ENCODE measurements at regions not wholly inside any gene's neighbourhood (a gene's known extent, or its start where the extent isn't known, plus 50 kb on each side); places are given as distances from the start of the nearest gene placed in this dataset.

- Histone ChIP-seq H4K20me1 (ENCODE audit: control insufficient read depth, insufficient read depth, low read length, poor library complexity, severe bottlenecking) (no peaks in the 10 kb centered on the region), H3K9ac (ENCODE audit: low read length) (no peak overlapping the region), H3K79me2 (ENCODE audit: control insufficient read depth, insufficient read depth, low read length) (no peaks in the 10 kb centered on the region), H3K4me1 (ENCODE audit: control insufficient read depth in 2 of 2, insufficient read depth in 2 of 2, low read length in 2 of 2) (no peaks in the 10 kb centered on the region), H3K36me3 (replicated peaks in 1 of 2; ENCODE audit: control extremely low read depth in 1 of 2, control insufficient read depth in 1 of 2, extremely low read depth in 1 of 2, insufficient read depth in 2 of 2, low read length in 1 of 2) (no peaks in the 10 kb centered on the region), H3K4me3 (ENCODE audit: control extremely low read depth in 1 of 5, extremely low read depth in 1 of 5, insufficient read depth in 1 of 5, low read depth in 2 of 5, low read length in 4 of 5) (no peak overlapping the region), H2AFZ (ENCODE audit: insufficient read depth, low read depth, low read length, poor library complexity, severe bottlenecking) (no peak overlapping the region), H3K27me3 (replicated peaks in 1 of 4; ENCODE audit: control extremely low read depth in 1 of 4, control insufficient read depth in 3 of 4, insufficient read depth in 4 of 4, low read length in 3 of 4) (no peaks in the 10 kb centered on the region), H3K27ac (ENCODE audit: low read length in 2 of 2) (no peak overlapping the region), H3K4me2 (replicated peaks; ENCODE audit: low read depth, low read length, poor library complexity, severe bottlenecking) (no peak overlapping the region), H3K9me3 (ENCODE audit: control extremely low read depth in 1 of 3, control insufficient read depth in 2 of 3, insufficient read depth in 1 of 3, low read length in 2 of 3) (peaks cover 1 to 7% (median 5%) of the 10 kb centered on the region in 3 donors)
- intact Hi-C loops (cut with micrococcal nuclease), result no loop called here
- CTCF ChIA-PET, result no interaction called here
- H3K4me3 Mint-ChIP-seq, result no peak overlapping the region
- H3K9me3 Mint-ChIP-seq (ENCODE audit: insufficient read depth), result peaks cover 11% of the 10 kb centered on the region
- no peaks in the 10 kb centered on the region for H3K4me1 Mint-ChIP-seq
- TF ChIP-seq, protein P1, sequence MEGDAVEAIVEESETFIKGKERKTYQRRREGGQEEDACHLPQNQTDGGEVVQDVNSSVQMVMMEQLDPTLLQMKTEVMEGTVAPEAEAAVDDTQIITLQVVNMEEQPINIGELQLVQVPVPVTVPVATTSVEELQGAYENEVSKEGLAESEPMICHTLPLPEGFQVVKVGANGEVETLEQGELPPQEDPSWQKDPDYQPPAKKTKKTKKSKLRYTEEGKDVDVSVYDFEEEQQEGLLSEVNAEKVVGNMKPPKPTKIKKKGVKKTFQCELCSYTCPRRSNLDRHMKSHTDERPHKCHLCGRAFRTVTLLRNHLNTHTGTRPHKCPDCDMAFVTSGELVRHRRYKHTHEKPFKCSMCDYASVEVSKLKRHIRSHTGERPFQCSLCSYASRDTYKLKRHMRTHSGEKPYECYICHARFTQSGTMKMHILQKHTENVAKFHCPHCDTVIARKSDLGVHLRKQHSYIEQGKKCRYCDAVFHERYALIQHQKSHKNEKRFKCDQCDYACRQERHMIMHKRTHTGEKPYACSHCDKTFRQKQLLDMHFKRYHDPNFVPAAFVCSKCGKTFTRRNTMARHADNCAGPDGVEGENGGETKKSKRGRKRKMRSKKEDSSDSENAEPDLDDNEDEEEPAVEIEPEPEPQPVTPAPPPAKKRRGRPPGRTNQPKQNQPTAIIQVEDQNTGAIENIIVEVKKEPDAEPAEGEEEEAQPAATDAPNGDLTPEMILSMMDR (IDR thresholded peaks at IDR 0.05), result no peak
- no peak for TF ChIP-seq EZH2 (IDR thresholded peaks at IDR 0.05; ENCODE audit: borderline replicate concordance, insufficient read depth, low read depth, low read length, poor library complexity, severe bottlenecking)
- ATAC-seq (ENCODE audit: low read depth) (no peak), DNase-seq (no peak)
- POLR2A ChIA-PET, result no interaction called here
- H3K27me3 Mint-ChIP-seq, result no peaks in the 10 kb centered on the region
- no peak overlapping the region for H3K27ac Mint-ChIP-seq
These were observed 440.3 kb upstream of the TPK1 start for GRCh38 chr7:145276118-145276517.

- Mint-ChIP-seq H3K27ac (no peak overlapping the region), H3K4me3 (no peak overlapping the region), H3K4me1 (no peaks in the 10 kb centered on the region), H3K9me3 (ENCODE audit: insufficient read depth) (peaks cover 8% of the 10 kb centered on the region), H3K27me3 (no peaks in the 10 kb centered on the region)
- H3K27ac ChIP-seq (ENCODE audit: low read length in 2 of 2), result no peak overlapping the region
- ChIA-PET CTCF (no interaction called here), POLR2A (no interaction called here)
- no peak overlapping the region for H3K4me2 ChIP-seq (replicated peaks; ENCODE audit: low read depth, low read length, poor library complexity, severe bottlenecking)
- DNase-seq (no peak), ATAC-seq (ENCODE audit: low read depth) (no peak)
- no peaks in the 10 kb centered on the region for H3K27me3 ChIP-seq (replicated peaks in 1 of 4; ENCODE audit: control extremely low read depth in 1 of 4, control insufficient read depth in 3 of 4, insufficient read depth in 4 of 4, low read length in 3 of 4)
- no peak overlapping the region for H3K9ac ChIP-seq (ENCODE audit: low read length)
- peaks cover 0 to 8% (median 0%) of the 10 kb centered on the region in 3 donors for H3K9me3 ChIP-seq (ENCODE audit: control extremely low read depth in 1 of 3, control insufficient read depth in 2 of 3, insufficient read depth in 1 of 3, low read length in 2 of 3)
- H3K36me3 ChIP-seq (replicated peaks in 1 of 2; ENCODE audit: control extremely low read depth in 1 of 2, control insufficient read depth in 1 of 2, extremely low read depth in 1 of 2, insufficient read depth in 2 of 2, low read length in 1 of 2), result no peaks in the 10 kb centered on the region
- H2AFZ ChIP-seq (ENCODE audit: insufficient read depth, low read depth, low read length, poor library complexity, severe bottlenecking), result no peak overlapping the region
- no peaks in the 10 kb centered on the region for H3K79me2 ChIP-seq (ENCODE audit: control insufficient read depth, insufficient read depth, low read length)
- WGBS (ENCODE audit: insufficient coverage), result 88% methylated on average over 18 of the region's 28 CpGs
- intact Hi-C loops (cut with micrococcal nuclease), result no loop called here
- no peak overlapping the region for H3K4me3 ChIP-seq (ENCODE audit: control extremely low read depth in 1 of 5, extremely low read depth in 1 of 5, insufficient read depth in 1 of 5, low read depth in 2 of 5, low read length in 4 of 5)
- no peaks in the 10 kb centered on the region for H4K20me1 ChIP-seq (ENCODE audit: control insufficient read depth, insufficient read depth, low read length, poor library complexity, severe bottlenecking)
- TF ChIP-seq, protein P1 (IDR thresholded peaks at IDR 0.05), result no peak
- TF ChIP-seq EZH2 (IDR thresholded peaks at IDR 0.05; ENCODE audit: borderline replicate concordance, insufficient read depth, low read depth, low read length, poor library complexity, severe bottlenecking), result no peak
- no peaks in the 10 kb centered on the region for H3K4me1 ChIP-seq (ENCODE audit: control insufficient read depth in 2 of 2, insufficient read depth in 2 of 2, low read length in 2 of 2)
These were observed 433.7 kb upstream of the TPK1 start for GRCh38 chr7:145269418-145270161.
